ENCODE measurements at regions not wholly inside any gene's neighbourhood (a gene's known extent, or its start where the extent isn't known, plus 50 kb on each side); places are given as distances from the start of the nearest gene placed in this dataset.

DNA sequence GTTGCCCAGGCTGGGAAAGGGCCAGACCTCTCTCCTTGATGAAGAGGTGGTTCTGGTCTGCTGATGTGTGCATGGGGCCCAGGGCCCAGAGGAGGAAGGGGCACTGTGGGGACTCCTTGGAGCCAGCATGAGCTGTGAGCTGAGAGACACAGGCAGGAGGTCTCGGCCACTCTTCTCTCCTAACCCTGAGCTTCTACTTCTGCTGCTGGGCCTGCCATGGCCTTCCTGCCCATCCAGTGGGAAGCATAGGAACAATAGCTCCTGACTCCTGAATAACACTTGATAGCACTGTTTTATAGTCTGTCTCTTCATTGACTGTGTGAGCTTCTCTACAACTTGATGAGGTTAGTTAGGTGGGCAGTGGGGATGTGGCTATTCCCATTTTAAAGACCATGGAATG is 181.1 kb downstream of the UTP18 start:
- no peak overlapping the region for H3K27ac ChIP-seq (ENCODE audit: extremely low read depth, low read depth, low read length)
- no peak overlapping the region for H3K4me3 ChIP-seq
- ChIA-PET CTCF (ENCODE audit: low intra/inter-chr PET ratio) (no interaction called here), POLR2A (interaction anchor here (0.7 kb wide), 1 partner anchor 185 kb away, joined by 3 read pairs; no protein-coding TSS in a partner anchor)
- no peak overlapping the region for H3K4me2 ChIP-seq (ENCODE audit: insufficient read depth, low read length)
- 0% methylated on average over 1 of the region's 1 CpG for WGBS (ENCODE audit: insufficient coverage, low coverage, missing lambda C conversion rate)
- in situ Hi-C loops (cut with MboI), result no loop called here
- intact Hi-C loops (cut with micrococcal nuclease), result no loop called here
- TF ChIP-seq SAP30 (IDR thresholded peaks at IDR 0.05; ENCODE audit: borderline replicate concordance, insufficient read depth, low read depth, low read length, poor library complexity, severe bottlenecking), result no peak
- no peak for TF ChIP-seq PHTF2 (CRISPR knock-in tag; IDR thresholded peaks at IDR 0.05)
- no peak for TF ChIP-seq THRAP3 (IDR thresholded peaks at IDR 0.05; ENCODE audit: borderline replicate concordance)
- TF ChIP-seq ZSCAN32 (CRISPR knock-in tag; IDR thresholded peaks at IDR 0.05), result no peak
- TF ChIP-seq, protein P1, sequence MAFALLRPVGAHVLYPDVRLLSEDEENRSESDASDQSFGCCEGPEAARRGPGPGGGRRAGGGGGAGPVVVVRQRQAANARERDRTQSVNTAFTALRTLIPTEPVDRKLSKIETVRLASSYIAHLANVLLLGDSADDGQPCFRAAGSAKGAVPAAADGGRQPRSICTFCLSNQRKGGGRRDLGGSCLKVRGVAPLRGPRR (CRISPR knock-in tag; IDR thresholded peaks at IDR 0.05), result no peak
- no peak for TF ChIP-seq ZNF785 (CRISPR knock-in tag; IDR thresholded peaks at IDR 0.05)
- TF ChIP-seq ZNF263 (CRISPR knock-in tag; IDR thresholded peaks at IDR 0.05; ENCODE audit: borderline replicate concordance), result no peak
- TF ChIP-seq, protein P2, sequence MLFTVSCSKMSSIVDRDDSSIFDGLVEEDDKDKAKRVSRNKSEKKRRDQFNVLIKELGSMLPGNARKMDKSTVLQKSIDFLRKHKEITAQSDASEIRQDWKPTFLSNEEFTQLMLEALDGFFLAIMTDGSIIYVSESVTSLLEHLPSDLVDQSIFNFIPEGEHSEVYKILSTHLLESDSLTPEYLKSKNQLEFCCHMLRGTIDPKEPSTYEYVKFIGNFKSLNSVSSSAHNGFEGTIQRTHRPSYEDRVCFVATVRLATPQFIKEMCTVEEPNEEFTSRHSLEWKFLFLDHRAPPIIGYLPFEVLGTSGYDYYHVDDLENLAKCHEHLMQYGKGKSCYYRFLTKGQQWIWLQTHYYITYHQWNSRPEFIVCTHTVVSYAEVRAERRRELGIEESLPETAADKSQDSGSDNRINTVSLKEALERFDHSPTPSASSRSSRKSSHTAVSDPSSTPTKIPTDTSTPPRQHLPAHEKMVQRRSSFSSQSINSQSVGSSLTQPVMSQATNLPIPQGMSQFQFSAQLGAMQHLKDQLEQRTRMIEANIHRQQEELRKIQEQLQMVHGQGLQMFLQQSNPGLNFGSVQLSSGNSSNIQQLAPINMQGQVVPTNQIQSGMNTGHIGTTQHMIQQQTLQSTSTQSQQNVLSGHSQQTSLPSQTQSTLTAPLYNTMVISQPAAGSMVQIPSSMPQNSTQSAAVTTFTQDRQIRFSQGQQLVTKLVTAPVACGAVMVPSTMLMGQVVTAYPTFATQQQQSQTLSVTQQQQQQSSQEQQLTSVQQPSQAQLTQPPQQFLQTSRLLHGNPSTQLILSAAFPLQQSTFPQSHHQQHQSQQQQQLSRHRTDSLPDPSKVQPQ (CRISPR knock-in tag; IDR thresholded peaks at IDR 0.05; ENCODE audit: borderline replicate concordance), result no peak
- TF ChIP-seq, protein P3, sequence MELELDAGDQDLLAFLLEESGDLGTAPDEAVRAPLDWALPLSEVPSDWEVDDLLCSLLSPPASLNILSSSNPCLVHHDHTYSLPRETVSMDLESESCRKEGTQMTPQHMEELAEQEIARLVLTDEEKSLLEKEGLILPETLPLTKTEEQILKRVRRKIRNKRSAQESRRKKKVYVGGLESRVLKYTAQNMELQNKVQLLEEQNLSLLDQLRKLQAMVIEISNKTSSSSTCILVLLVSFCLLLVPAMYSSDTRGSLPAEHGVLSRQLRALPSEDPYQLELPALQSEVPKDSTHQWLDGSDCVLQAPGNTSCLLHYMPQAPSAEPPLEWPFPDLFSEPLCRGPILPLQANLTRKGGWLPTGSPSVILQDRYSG (tag; conservative IDR thresholded peaks at IDR 0.05; ENCODE audit: low read depth), result no peak
- no peak for TF ChIP-seq RCOR1 (IDR thresholded peaks at IDR 0.05; ENCODE audit: borderline replicate concordance in 1 of 2, low read depth in 2 of 2, low read length in 2 of 2)
- TF ChIP-seq SRSF7 (optimal IDR thresholded peaks at IDR 0.05; ENCODE audit: low read depth, low read length), result no peak
- TF ChIP-seq ZNF707 (CRISPR knock-in tag; conservative IDR thresholded peaks at IDR 0.05), result no peak
- no peak for TF ChIP-seq ETS2 (tag; IDR thresholded peaks at IDR 0.05; ENCODE audit: borderline replicate concordance, poor library complexity, severe bottlenecking)
- no peak for TF ChIP-seq NELFE (IDR thresholded peaks at IDR 0.05; ENCODE audit: insufficient read depth, insufficient read length)
- no peak for TF ChIP-seq TGIF2 (CRISPR knock-in tag; IDR thresholded peaks at IDR 0.05)
- TF ChIP-seq ARNT (IDR thresholded peaks at IDR 0.05), result no peak
- no peak for TF ChIP-seq HDAC6 (IDR thresholded peaks at IDR 0.05; ENCODE audit: low read depth, low read length)
- H3K9me3 ChIP-seq (replicated peaks; ENCODE audit: control insufficient read depth, insufficient read depth, low read depth, low read length), result no peaks in the 10 kb centered on the region
- ATAC-seq (no peak), FAIRE-seq (no peak), DNase-seq (ENCODE audit: extremely low read depth in 1 of 4, low spot score in 3 of 4) (no peak)
- no peaks in the 10 kb centered on the region for H3K9me1 ChIP-seq (ENCODE audit: control insufficient read depth, insufficient read depth, low read length)
- H3K36me3 ChIP-seq (ENCODE audit: control insufficient read depth, insufficient read depth, low read length), result no peaks in the 10 kb centered on the region
- no peak overlapping the region for H3K9ac ChIP-seq (ENCODE audit: insufficient read depth in 1 of 2, low read depth in 2 of 2, low read length in 2 of 2)
- H4K20me1 ChIP-seq (replicated peaks; ENCODE audit: control insufficient read depth, insufficient read depth, low read length), result no peaks in the 10 kb centered on the region
- no peaks in the 10 kb centered on the region for H3K27me3 ChIP-seq (ENCODE audit: control insufficient read depth in 2 of 2, insufficient read depth in 2 of 2, low read length in 2 of 2)
- no peaks in the 10 kb centered on the region for H3K79me2 ChIP-seq (ENCODE audit: control insufficient read depth, insufficient read depth, low read length)
- BruUV-seq (replicated peaks), result no TSS peak
- H2AFZ ChIP-seq (ENCODE audit: low read depth, low read length), result no peak overlapping the region
- H3K4me1 ChIP-seq (replicated peaks in 1 of 2; ENCODE audit: control insufficient read depth in 2 of 2, insufficient read depth in 2 of 2, low read length in 2 of 2), result no peaks in the 10 kb centered on the region
